Mucosa of stomach (tissue), 1 donor: ENCODE measurements at regions not wholly inside any gene's neighbourhood (a gene's known extent, or its start where the extent isn't known, plus 50 kb on each side); places are given as distances from the start of the nearest gene placed in this dataset.

ENCODE experiments used
- H3K27me3 ChIP-seq: one replicate; pipeline ENCODE4 v1.7.0; 2013; ENCODE audit warnings: mild to moderate bottlenecking, low read length; ENCODE audit not compliant: control insufficient read depth, insufficient read depth
- H3K36me3 ChIP-seq: one replicate; pipeline ENCODE4 v1.7.0; 2013; ENCODE audit warnings: low read length; ENCODE audit not compliant: control insufficient read depth, insufficient read depth
- H3K4me1 ChIP-seq: one replicate; pipeline ENCODE4 v1.7.0; 2013; ENCODE audit warnings: mild to moderate bottlenecking, low read length; ENCODE audit not compliant: control insufficient read depth, insufficient read depth
- H3K4me3 ChIP-seq: one replicate; pipeline ENCODE4 v1.7.0; 2013; ENCODE audit warnings: low read length
- H3K9ac ChIP-seq: one replicate; pipeline ENCODE4 v1.7.0; 2013; ENCODE audit warnings: mild to moderate bottlenecking, low read length, moderate library complexity
- H3K9me3 ChIP-seq: one replicate; pipeline ENCODE4 v1.7.0; 2013; ENCODE audit warnings: mild to moderate bottlenecking, low read length, moderate library complexity; ENCODE audit not compliant: control insufficient read depth
- donor health status: Pancreatic carcinoma.

DNA sequence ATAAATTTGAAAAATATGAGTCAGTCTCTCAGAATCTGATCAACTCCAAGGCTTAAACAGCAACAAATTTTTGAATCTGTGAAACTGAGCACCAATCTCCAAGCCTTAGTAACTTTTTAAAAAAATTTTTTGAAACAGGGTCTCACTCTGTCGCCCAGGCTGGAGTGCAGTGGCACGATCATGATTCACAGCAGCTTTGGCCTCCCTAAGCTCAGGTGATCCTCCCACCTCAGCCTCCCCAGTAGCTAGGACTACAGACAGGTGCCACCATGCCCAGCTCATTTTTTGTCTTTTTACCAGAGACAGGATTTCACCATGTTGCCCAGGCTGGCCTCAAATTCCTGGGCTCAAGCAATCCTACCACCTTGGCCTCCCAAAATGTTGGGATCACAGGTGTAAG lies 207.9 kb upstream of the TCF21 start:
- Histone ChIP-seq H3K4me1 (no peaks in the 10 kb centered on the region), H3K27me3 (no peaks in the 10 kb centered on the region), H3K9ac (no peak overlapping the region), H3K9me3 (no peaks in the 10 kb centered on the region), H3K36me3 (no peaks in the 10 kb centered on the region), H3K4me3 (no peak overlapping the region)

DNA sequence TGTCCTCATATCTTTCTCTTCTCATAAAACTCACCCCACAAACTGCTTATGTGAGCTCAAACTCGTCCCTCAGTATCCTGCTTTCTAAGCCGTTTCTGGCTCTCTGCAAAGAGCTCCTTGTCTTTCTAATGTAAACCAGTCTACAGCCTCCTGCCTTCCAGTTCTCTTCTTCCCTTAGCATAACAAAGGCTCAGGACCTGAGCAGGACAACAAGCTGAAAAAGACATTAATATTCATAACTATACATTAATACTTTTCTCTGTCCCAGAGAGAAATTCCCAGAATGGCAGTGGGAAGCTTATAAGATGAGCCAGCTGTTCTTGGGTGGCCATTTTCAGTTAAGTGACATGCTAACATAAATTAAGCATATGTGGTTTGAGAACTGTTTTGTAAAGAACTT lies 207.0 kb upstream of the TCF21 start:
- H3K4me3 ChIP-seq, result no peak overlapping the region
- H3K27me3 ChIP-seq, result no peaks in the 10 kb centered on the region
- H3K9me3 ChIP-seq, result no peaks in the 10 kb centered on the region
- H3K4me1 ChIP-seq, result no peaks in the 10 kb centered on the region
- no peaks in the 10 kb centered on the region for H3K36me3 ChIP-seq
- H3K9ac ChIP-seq, result no peak overlapping the region

DNA sequence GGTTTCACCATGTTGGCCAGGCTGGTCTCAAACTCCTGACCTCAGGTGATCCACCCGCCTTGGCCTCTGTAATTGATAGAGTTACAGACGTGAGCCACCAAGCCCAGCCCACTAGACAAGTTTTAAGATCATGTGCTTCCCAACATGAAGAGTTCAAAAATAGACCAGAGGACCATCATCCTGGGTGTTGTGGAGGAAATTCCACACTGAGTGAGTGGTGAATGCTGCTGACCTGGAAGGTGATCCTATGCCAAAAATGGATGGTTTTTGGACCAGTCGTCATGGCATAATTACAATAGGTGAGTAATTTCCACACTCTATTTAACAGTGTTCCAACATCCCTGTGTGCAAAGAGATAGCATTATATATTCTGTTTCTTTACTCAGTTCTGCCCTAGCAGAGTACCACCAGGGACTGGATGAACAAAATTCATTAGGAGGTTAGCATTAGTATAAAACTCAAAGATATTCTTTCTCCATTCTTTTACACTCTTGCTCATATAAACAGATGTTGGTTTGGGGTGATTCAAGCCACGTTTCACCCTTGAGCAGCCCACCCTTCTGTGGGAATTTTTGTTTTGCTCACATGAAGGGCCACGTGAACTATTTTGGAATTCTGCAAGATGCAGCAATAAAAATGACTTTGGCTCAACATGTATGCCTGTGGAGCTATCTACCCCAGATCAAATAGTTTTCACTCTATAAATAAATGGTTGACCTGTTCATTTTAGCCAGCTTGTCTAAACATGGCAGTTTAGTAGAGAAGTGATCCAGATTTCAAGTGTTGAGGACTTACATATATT lies 206.2 kb upstream of the TCF21 start:
- H3K27me3 ChIP-seq, result no peaks in the 10 kb centered on the region
- H3K9me3 ChIP-seq, result no peaks in the 10 kb centered on the region
- H3K4me1 ChIP-seq, result no peaks in the 10 kb centered on the region
- H3K36me3 ChIP-seq, result no peaks in the 10 kb centered on the region
- H3K9ac ChIP-seq, result no peak overlapping the region
- no peak overlapping the region for H3K4me3 ChIP-seq

GRCh38 chr6:133683308-133683580 lies 205.7 kb upstream of the TCF21 start:
- no peak overlapping the region for H3K9ac ChIP-seq
- no peaks in the 10 kb centered on the region for H3K9me3 ChIP-seq
- no peak overlapping the region for H3K4me3 ChIP-seq
- no peaks in the 10 kb centered on the region for H3K36me3 ChIP-seq
- no peaks in the 10 kb centered on the region for H3K4me1 ChIP-seq
- H3K27me3 ChIP-seq, result no peaks in the 10 kb centered on the region

DNA sequence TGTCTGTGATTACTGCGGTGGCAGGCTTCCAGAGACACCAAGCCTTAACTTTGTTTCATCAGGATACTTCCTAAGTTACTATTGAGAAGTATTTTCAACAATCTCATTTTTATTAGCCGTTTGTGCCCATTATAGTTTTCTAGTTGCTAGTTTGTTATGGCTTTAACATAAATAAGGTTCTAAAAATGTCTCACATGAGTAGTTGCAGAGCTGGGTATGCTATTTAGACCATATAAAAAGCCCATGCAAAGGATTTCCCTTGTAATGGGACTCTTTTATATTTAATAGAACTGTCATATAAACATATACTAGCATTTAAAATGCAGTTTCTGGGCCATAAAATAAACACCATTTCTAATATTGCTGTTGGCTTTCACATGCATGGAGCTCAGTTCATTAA lies 205.3 kb upstream of the TCF21 start:
- Histone ChIP-seq H3K9me3 (no peaks in the 10 kb centered on the region), H3K27me3 (no peaks in the 10 kb centered on the region), H3K36me3 (no peaks in the 10 kb centered on the region), H3K4me1 (no peaks in the 10 kb centered on the region), H3K9ac (no peak overlapping the region), H3K4me3 (no peak overlapping the region)

- Histone ChIP-seq H3K27me3 (no peaks in the 10 kb centered on the region), H3K9ac (no peak overlapping the region), H3K4me3 (no peak overlapping the region), H3K36me3 (no peaks in the 10 kb centered on the region), H3K9me3 (no peaks in the 10 kb centered on the region), H3K4me1 (no peaks in the 10 kb centered on the region)
Measured at GRCh38 chr6:133688705-133689492, 200.0 kb upstream of the TCF21 start.

DNA sequence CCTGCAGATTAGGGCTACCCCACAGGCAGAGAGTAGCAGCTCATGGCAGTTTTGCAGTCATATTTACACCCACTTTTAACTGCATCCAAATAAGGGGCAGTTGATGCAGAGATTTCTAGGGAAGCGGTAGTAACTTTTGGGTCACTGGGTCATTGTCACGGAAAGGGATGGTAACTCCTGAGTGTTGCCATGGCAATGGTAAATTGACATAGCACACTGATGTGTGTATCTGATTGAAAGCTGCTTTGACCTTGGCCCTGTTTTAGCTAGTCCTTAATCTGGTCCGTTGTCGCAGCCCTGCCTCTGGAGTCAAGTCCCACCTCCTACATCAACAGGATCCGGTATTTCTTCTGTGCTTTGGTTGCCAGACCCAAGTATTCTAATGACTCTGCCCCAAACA lies 199.1 kb upstream of the TCF21 start:
- H3K9ac ChIP-seq, result no peak overlapping the region
- no peaks in the 10 kb centered on the region for H3K27me3 ChIP-seq
- H3K4me3 ChIP-seq, result no peak overlapping the region
- no peaks in the 10 kb centered on the region for H3K4me1 ChIP-seq
- H3K36me3 ChIP-seq, result no peaks in the 10 kb centered on the region
- no peaks in the 10 kb centered on the region for H3K9me3 ChIP-seq

DNA sequence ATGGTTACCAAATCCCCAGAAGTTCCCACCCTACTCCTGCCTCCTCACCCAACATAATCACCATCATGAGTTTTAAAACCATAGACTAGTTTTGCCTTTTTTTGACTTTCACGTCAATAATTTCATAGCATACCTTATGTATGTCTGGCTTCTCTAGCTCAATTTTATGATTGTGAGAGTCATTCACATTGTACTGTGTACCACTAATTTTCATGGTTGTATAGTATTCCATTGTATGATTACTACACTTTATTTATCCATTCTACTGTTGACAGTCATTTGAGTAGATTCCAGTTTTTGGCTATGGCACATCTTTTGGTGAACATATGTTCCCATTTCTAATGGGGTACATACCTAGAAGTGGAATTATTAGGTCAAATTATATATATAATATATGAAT lies 195.3 kb upstream of the TCF21 start:
- Histone ChIP-seq H3K9me3 (no peaks in the 10 kb centered on the region), H3K4me3 (no peak overlapping the region), H3K36me3 (no peaks in the 10 kb centered on the region), H3K4me1 (no peaks in the 10 kb centered on the region), H3K9ac (no peak overlapping the region), H3K27me3 (no peaks in the 10 kb centered on the region)

DNA sequence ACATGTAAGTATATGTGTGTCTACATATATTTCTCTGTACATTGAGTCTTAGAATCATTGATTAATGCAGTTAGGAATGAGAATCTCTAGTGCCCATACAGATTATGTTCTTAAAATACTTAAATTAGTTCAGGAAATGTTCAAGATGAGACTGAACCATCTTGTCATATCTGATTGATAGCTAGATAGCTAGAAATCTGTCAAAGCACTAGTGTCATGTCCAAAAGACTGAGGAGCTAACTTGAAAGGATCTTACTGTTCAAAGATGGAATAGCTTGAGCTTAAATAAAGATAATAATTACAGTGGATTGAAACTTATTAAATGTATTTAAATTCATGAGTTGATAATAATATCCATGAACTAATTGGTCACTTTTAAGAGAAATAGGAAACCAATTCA lies 191.7 kb upstream of the TCF21 start:
- Histone ChIP-seq H3K4me3 (no peak overlapping the region), H3K4me1 (no peaks in the 10 kb centered on the region), H3K9ac (no peak overlapping the region), H3K36me3 (no peaks in the 10 kb centered on the region), H3K9me3 (no peaks in the 10 kb centered on the region), H3K27me3 (no peaks in the 10 kb centered on the region)

- Histone ChIP-seq H3K36me3 (no peaks in the 10 kb centered on the region), H3K4me1 (no peaks in the 10 kb centered on the region), H3K4me3 (no peak overlapping the region), H3K9me3 (no peaks in the 10 kb centered on the region), H3K27me3 (no peaks in the 10 kb centered on the region), H3K9ac (no peak overlapping the region)
Measured at GRCh38 chr6:133697666-133698065, 191.2 kb upstream of the TCF21 start.

GRCh38 chr6:133698272-133698671 lies 190.6 kb upstream of the TCF21 start:
- H3K9me3 ChIP-seq, result no peaks in the 10 kb centered on the region
- H3K9ac ChIP-seq, result no peak overlapping the region
- H3K4me3 ChIP-seq, result no peak overlapping the region
- no peaks in the 10 kb centered on the region for H3K36me3 ChIP-seq
- no peaks in the 10 kb centered on the region for H3K27me3 ChIP-seq
- H3K4me1 ChIP-seq, result no peaks in the 10 kb centered on the region

DNA sequence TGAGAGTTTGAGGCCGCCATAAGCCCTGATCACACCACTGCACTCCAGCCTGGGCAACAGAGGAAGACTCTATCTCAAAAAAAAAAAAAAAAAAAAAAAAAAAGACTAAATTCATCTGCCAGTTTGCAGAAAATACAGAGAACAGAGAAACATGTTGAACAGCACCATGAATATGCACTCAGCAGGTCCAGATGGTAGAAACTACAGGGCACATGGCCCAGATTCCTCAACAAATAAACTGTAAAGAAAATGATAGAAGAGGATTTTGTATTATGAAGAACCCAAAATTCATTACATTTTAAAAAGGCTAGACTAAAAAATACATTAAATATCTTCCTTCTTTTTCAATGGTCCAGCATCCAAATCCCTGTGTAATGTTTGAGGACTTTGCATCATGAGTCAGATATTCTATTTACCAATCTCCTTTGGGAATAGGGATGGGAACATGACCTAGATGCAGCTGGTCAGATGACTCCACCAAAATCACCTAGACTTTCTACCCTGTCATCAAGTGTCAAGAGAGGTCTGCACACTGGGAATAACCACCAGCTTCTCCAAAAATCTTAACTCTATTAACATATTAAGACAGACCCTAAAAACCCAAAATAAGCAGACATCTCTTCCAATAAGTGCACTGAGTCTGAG lies 189.1 kb upstream of the TCF21 start:
- Histone ChIP-seq H3K9me3 (no peaks in the 10 kb centered on the region), H3K36me3 (no peaks in the 10 kb centered on the region), H3K9ac (no peak overlapping the region), H3K4me3 (no peak overlapping the region), H3K4me1 (no peaks in the 10 kb centered on the region), H3K27me3 (no peaks in the 10 kb centered on the region)
